ENCODE measurements at regions not wholly inside any gene's neighbourhood (a gene's known extent, or its start where the extent isn't known, plus 50 kb on each side); places are given as distances from the start of the nearest gene placed in this dataset.
A peak's percentile ranks its signal among the peaks of the same experiment; 100 is the strongest.
"Not testable (repeated sequence)": the region's sequence is repeated elsewhere in the genome, so short reads cannot be mapped to it uniquely, and the experiment has no call there.

- DNase-seq (ENCODE audit: low read depth) = peak; percentile 38
- not testable (repeated sequence) for H3K4me3 ChIP-seq (ENCODE audit: low read length)
Observed at GRCh38 chr4:49150351-49151083, 164.4 kb downstream of the CWH43 start.

GRCh38 chr4:49153011-49153410 lies 166.9 kb downstream of the CWH43 start:
- DNase-seq (ENCODE audit: low read depth); H3K4me3 ChIP-seq (ENCODE audit: low read length): not testable (repeated sequence)

GRCh38 chr4:49154308-49155103 lies 168.4 kb downstream of the CWH43 start:
- H3K4me3 ChIP-seq (ENCODE audit: low read length); DNase-seq (ENCODE audit: low read depth): not testable (repeated sequence)

- H3K4me3 ChIP-seq (ENCODE audit: low read length); DNase-seq (ENCODE audit: low read depth): not testable (repeated sequence)
Observed at GRCh38 chr4:49155270-49155669, 169.2 kb downstream of the CWH43 start.

GRCh38 chr4:49156309-49156708 lies 170.2 kb downstream of the CWH43 start:
- DNase-seq (ENCODE audit: low read depth); H3K4me3 ChIP-seq (ENCODE audit: low read length): not testable (repeated sequence)

GRCh38 chr4:49157630-49158029 lies 171.6 kb downstream of the CWH43 start:
- not testable (repeated sequence) for DNase-seq (ENCODE audit: low read depth); H3K4me3 ChIP-seq (ENCODE audit: low read length)

GRCh38 chr4:49161111-49161541 lies 175.1 kb downstream of the CWH43 start:
- not testable (repeated sequence) for H3K4me3 ChIP-seq (ENCODE audit: low read length); DNase-seq (ENCODE audit: low read depth)

GRCh38 chr4:49164916-49165315 lies 178.8 kb downstream of the CWH43 start:
- not testable (repeated sequence) for DNase-seq (ENCODE audit: low read depth); H3K4me3 ChIP-seq (ENCODE audit: low read length)

GRCh38 chr4:49177847-49178246 lies 191.8 kb downstream of the CWH43 start:
- DNase-seq (ENCODE audit: low read depth) = not testable (repeated sequence)

GRCh38 chr4:49181088-49181487 lies 195.0 kb downstream of the CWH43 start:
- not testable (repeated sequence) for DNase-seq (ENCODE audit: low read depth); H3K4me3 ChIP-seq (ENCODE audit: low read length)

More at GRCh38 chr4:49177847-49178246, 191.8 kb downstream of the CWH43 start:
- not testable (repeated sequence) for H3K4me3 ChIP-seq (ENCODE audit: low read length)

- not testable (repeated sequence) for H3K4me3 ChIP-seq (ENCODE audit: low read length); DNase-seq (ENCODE audit: low read depth)
Observed at GRCh38 chr4:49211396-49212194, 225.5 kb downstream of the CWH43 start.

- DNase-seq (ENCODE audit: low read depth) = not testable (repeated sequence)
Observed at GRCh38 chr4:49213250-49213649, 227.2 kb downstream of the CWH43 start.

GRCh38 chr4:49213750-49214149 lies 227.7 kb downstream of the CWH43 start:
- not testable (repeated sequence) for DNase-seq (ENCODE audit: low read depth)

More at GRCh38 chr4:49213250-49213649, 227.2 kb downstream of the CWH43 start:
- H3K4me3 ChIP-seq (ENCODE audit: low read length) = not testable (repeated sequence)

GRCh38 chr4:49214453-49215081 lies 228.5 kb downstream of the CWH43 start:
- not testable (repeated sequence) for DNase-seq (ENCODE audit: low read depth); H3K4me3 ChIP-seq (ENCODE audit: low read length)

More at GRCh38 chr4:49213750-49214149, 227.7 kb downstream of the CWH43 start:
- not testable (repeated sequence) for H3K4me3 ChIP-seq (ENCODE audit: low read length)

- H3K4me3 ChIP-seq (ENCODE audit: low read length); DNase-seq (ENCODE audit: low read depth): not testable (repeated sequence)
Observed at GRCh38 chr4:49215082-49215479, 229.0 kb downstream of the CWH43 start.

- not testable (repeated sequence) for DNase-seq (ENCODE audit: low read depth); H3K4me3 ChIP-seq (ENCODE audit: low read length)
Observed at GRCh38 chr4:49216606-49217005, 230.5 kb downstream of the CWH43 start.

All from epithelial cell of esophagus (primary cell).